ENCODE measurements at regions not wholly inside any gene's neighbourhood (a gene's known extent, or its start where the extent isn't known, plus 50 kb on each side); places are given as distances from the start of the nearest gene placed in this dataset.
A peak's percentile ranks its signal among the peaks of the same experiment; 100 is the strongest.

DNA sequence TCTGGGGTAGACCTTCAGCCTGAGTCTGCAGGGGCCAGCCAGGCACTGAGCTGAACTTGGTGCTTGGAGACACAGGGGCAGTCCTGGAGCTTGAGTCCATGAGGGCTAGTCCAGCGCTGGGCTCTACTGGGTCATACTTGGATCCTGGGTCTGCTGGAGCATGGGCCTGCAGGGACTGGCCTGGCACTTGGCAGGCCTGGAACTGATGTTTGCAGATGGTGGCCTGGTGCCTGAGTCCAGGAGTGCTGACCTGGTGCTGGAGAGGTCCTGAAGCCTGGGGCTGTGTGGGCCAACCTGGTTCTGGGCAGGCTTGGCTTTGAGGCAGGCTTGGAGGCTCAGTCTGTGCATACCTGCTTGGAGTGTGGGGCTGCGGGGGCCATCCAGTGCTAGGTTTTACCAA, 143.4 kb upstream of the DSCAM start:
- H3K4me2 ChIP-seq (replicated peaks; ENCODE audit: extremely low read depth, low read length, poor library complexity, severe bottlenecking), result no peak overlapping the region
- peaks cover 0 to 10% (median 3%) of the 10 kb centered on the region in 7 donors for H3K9me3 Mint-ChIP-seq
- H2AFZ ChIP-seq (ENCODE audit: insufficient read depth, low read depth, low read length, poor library complexity, severe bottlenecking), result no peak overlapping the region
- no peak for DNase-seq
- peak overlapping the region in 1 of 7 donors; percentile 30 for H3K27ac Mint-ChIP-seq
- H3K9me3 ChIP-seq (replicated peaks in 1 of 2; ENCODE audit: control insufficient read depth in 1 of 2, insufficient read depth in 1 of 2, low read length in 2 of 2), result no peaks in the 10 kb centered on the region
- no peaks in the 10 kb centered on the region for H4K20me1 ChIP-seq (ENCODE audit: insufficient read depth, low read length)
- no peak overlapping the region for H3K4me3 Mint-ChIP-seq
- intact Hi-C loops (cut with micrococcal nuclease), result no loop called here
- H3K27me3 ChIP-seq (ENCODE audit: control insufficient read depth in 2 of 2, insufficient read depth in 2 of 2, low read length in 2 of 2), result no peaks in the 10 kb centered on the region
- no peaks in the 10 kb centered on the region for H3K4me1 ChIP-seq (ENCODE audit: control insufficient read depth in 1 of 2, insufficient read depth in 2 of 2, low read length in 2 of 2)
- no peaks in the 10 kb centered on the region for H3K79me2 ChIP-seq (ENCODE audit: insufficient read depth, low read length)
- H3K36me3 Mint-ChIP-seq, result no peaks in the 10 kb centered on the region
- WGBS (ENCODE audit: insufficient coverage), result 94% methylated on average over 1 of the region's 2 CpGs
- no peak overlapping the region for H3K9ac ChIP-seq (ENCODE audit: insufficient read depth, low read length, poor library complexity, severe bottlenecking)
- TF ChIP-seq, protein P1, sequence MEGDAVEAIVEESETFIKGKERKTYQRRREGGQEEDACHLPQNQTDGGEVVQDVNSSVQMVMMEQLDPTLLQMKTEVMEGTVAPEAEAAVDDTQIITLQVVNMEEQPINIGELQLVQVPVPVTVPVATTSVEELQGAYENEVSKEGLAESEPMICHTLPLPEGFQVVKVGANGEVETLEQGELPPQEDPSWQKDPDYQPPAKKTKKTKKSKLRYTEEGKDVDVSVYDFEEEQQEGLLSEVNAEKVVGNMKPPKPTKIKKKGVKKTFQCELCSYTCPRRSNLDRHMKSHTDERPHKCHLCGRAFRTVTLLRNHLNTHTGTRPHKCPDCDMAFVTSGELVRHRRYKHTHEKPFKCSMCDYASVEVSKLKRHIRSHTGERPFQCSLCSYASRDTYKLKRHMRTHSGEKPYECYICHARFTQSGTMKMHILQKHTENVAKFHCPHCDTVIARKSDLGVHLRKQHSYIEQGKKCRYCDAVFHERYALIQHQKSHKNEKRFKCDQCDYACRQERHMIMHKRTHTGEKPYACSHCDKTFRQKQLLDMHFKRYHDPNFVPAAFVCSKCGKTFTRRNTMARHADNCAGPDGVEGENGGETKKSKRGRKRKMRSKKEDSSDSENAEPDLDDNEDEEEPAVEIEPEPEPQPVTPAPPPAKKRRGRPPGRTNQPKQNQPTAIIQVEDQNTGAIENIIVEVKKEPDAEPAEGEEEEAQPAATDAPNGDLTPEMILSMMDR (IDR thresholded peaks at IDR 0.05), result no peak
- no peak overlapping the region for H3K27ac ChIP-seq (ENCODE audit: low read depth in 1 of 2, low read length in 2 of 2)
- no peaks in the 10 kb centered on the region for H3K36me3 ChIP-seq (replicated peaks in 1 of 2; ENCODE audit: control insufficient read depth in 1 of 2, insufficient read depth in 2 of 2, low read length in 2 of 2)
- H3K4me3 ChIP-seq (replicated peaks in 1 of 3; ENCODE audit: low read depth in 2 of 3, low read length in 3 of 3), result no peak overlapping the region
- peaks cover 0 to 8% (median 1%) of the 10 kb centered on the region in 3 donors for H3K27me3 Mint-ChIP-seq (ENCODE audit: low read depth in 3 of 3)
- no peaks in the 10 kb centered on the region for H3K4me1 Mint-ChIP-seq

DNA sequence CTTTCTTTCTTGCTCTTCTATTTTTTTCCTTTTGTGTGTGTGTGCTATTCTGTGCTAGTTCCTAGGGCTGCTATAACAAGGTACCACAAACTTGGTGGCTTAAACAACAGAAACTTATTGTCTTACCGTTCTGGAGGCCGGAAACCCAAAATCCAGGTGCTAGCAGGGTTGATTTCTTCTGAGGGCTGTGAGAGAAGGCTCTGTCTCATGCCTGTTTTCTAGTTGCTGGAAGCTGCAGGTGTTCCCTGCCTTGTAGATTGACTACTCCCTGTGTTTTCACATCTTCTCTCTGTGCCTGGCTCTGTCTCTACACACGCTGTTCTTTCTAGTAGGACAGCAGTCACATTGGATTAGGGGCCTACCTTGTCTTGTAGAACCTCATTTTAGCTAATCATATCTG, 150.9 kb upstream of the DSCAM start:
- Mint-ChIP-seq H3K9me3 (peaks cover 7 to 13% (median 8%) of the 10 kb centered on the region in 7 donors), H3K27me3 (ENCODE audit: low read depth in 3 of 3) (no peaks in the 10 kb centered on the region), H3K27ac (no peak overlapping the region), H3K4me3 (no peak overlapping the region), H3K36me3 (no peaks in the 10 kb centered on the region), H3K4me1 (no peaks in the 10 kb centered on the region)
- Histone ChIP-seq H3K9me3 (replicated peaks in 1 of 2; ENCODE audit: control insufficient read depth in 1 of 2, insufficient read depth in 1 of 2, low read length in 2 of 2) (peaks cover 4 to 12% of the 10 kb centered on the region in 2 donors), H3K4me1 (ENCODE audit: control insufficient read depth in 1 of 2, insufficient read depth in 2 of 2, low read length in 2 of 2) (no peaks in the 10 kb centered on the region), H3K36me3 (replicated peaks in 1 of 2; ENCODE audit: control insufficient read depth in 1 of 2, insufficient read depth in 2 of 2, low read length in 2 of 2) (no peaks in the 10 kb centered on the region), H3K27ac (ENCODE audit: low read depth in 1 of 2, low read length in 2 of 2) (no peak overlapping the region), H3K4me2 (replicated peaks; ENCODE audit: extremely low read depth, low read length, poor library complexity, severe bottlenecking) (no peak overlapping the region), H3K9ac (ENCODE audit: insufficient read depth, low read length, poor library complexity, severe bottlenecking) (no peak overlapping the region), H2AFZ (ENCODE audit: insufficient read depth, low read depth, low read length, poor library complexity, severe bottlenecking) (no peak overlapping the region), H3K4me3 (replicated peaks in 1 of 3; ENCODE audit: low read depth in 2 of 3, low read length in 3 of 3) (no peak overlapping the region), H3K27me3 (ENCODE audit: control insufficient read depth in 2 of 2, insufficient read depth in 2 of 2, low read length in 2 of 2) (no peaks in the 10 kb centered on the region), H4K20me1 (ENCODE audit: insufficient read depth, low read length) (no peaks in the 10 kb centered on the region), H3K79me2 (ENCODE audit: insufficient read depth, low read length) (no peaks in the 10 kb centered on the region)
- WGBS (ENCODE audit: insufficient coverage), result 77% methylated on average over 3 of the region's 3 CpGs
- DNase-seq, result no peak
- intact Hi-C loops (cut with micrococcal nuclease), result no loop called here
- TF ChIP-seq, protein P1 (IDR thresholded peaks at IDR 0.05), result no peak
